ENCODE measurements at regions not wholly inside any gene's neighbourhood (a gene's known extent, or its start where the extent isn't known, plus 50 kb on each side); places are given as distances from the start of the nearest gene placed in this dataset.
A peak's percentile ranks its signal among the peaks of the same experiment; 100 is the strongest.
"Not testable (repeated sequence)": the region's sequence is repeated elsewhere in the genome, so short reads cannot be mapped to it uniquely, and the experiment has no call there.

- FAIRE-seq, result no peak
These were observed 679.2 kb downstream of the RPL10L start for GRCh38 chr14:45972416-45972815.

- no peak for FAIRE-seq
These were observed 681.0 kb downstream of the RPL10L start for GRCh38 chr14:45970621-45971020.

DNA sequence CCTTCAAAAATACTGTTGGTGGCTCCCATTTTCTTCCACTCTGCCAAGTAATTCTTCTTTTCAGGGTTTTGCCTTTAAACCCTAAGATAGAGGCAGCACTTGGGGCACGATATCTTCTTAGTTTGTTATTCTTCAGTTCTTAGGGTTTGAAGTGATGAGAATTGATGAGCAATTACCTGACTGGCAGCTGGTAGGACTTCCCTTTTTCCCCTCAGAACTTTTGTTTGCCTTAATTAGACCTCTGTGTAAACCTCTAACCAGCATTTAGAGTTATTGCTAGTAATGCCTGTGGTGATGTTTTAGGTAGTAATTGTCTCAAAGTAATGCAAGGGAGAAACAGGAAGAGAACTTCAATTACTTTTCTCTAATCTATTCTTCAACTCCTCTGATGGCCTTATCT lies 683.5 kb downstream of the RPL10L start:
- no peak for FAIRE-seq

DNA sequence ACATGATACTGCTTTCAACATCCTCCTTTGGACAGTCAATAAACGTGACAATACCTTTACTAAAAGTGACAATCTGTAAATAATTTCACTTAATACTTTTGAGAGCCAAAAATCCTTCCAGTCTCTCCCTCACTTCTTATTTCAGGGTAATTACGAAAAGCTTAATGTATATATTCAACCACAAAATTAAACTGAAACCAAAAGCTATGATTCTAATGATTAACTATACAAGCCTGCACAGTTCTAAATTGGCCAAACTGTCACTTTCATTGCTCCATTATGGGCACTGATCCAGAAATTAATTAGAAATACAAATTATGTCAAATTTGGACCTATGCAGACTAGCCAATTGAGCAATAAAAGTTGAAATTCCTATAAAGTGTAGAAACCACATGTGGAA lies 696.5 kb upstream of the MIS18BP1 start:
- no peak for FAIRE-seq

GRCh38 chr14:45947830-45948229 lies 694.8 kb upstream of the MIS18BP1 start:
- no peak for FAIRE-seq

DNA sequence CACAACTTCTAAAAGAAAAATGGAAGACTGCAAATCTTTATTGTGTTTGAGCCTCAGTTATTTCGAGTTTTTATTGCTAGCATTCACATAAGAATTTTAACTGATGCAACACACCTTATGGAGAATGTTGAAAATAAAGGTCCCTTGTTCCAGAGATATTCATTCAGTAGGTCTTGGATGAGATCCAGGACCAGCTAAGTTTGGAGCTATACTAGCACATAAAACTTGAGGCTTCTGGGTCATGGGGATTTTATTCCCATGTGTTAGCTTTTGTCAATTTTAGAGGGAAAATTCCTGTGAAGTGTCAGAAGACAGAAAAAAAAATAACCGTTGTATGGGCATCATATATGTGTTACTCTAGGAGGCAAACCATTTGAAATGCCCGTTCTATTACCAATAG lies 693.2 kb upstream of the MIS18BP1 start:
- FAIRE-seq, result no peak

GRCh38 chr14:45940318-45940717 lies 687.3 kb upstream of the MIS18BP1 start:
- no peak for FAIRE-seq

- FAIRE-seq, result no peak
These were observed 686.6 kb upstream of the MIS18BP1 start for GRCh38 chr14:45939572-45939971.

DNA sequence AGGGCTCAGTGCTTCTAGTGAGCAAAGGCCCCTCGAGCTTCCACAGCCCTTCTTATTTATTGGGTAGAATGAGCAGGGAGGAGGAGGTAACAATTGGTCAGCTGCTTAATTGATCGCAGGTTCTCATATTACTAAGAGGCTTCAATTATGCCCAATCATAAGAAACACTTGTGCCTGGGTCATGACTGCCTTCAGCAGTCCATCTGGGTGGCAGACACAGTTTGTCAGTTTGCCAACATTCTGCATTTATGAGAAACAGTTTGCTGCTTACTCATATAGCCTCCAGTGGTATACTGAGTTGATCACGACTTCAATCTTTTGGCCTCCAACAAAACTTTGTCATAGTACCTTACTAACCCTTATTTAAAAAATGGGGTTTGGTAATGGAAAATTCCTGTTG lies 667.0 kb upstream of the MIS18BP1 start:
- FAIRE-seq, result not testable (repeated sequence)

GRCh38 chr14:45916340-45916953 lies 663.4 kb upstream of the MIS18BP1 start:
- FAIRE-seq, result no peak

- no peak for FAIRE-seq
These were observed 654.8 kb upstream of the MIS18BP1 start for GRCh38 chr14:45907782-45908181.

DNA sequence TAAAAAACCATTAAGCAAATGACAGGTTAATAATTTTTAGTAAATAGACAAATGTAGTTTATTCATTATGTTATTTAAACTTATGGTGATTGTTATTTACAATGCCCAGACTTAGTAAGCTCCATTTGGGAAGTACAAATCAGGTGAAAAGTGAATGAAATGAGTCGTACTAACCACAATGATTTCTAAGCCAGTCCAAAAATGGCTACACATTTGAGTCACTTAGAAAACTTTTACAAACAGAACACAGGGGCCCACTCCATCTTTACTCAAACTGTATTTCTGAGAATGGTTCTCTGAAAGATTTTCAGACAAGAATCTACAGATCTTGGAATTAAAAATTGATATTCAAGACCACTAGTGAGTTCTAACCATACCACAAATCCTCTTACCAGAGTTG lies 653.3 kb upstream of the MIS18BP1 start:
- no peak for FAIRE-seq

- FAIRE-seq, result no peak
These were observed 652.7 kb upstream of the MIS18BP1 start for GRCh38 chr14:45905672-45906071.

DNA sequence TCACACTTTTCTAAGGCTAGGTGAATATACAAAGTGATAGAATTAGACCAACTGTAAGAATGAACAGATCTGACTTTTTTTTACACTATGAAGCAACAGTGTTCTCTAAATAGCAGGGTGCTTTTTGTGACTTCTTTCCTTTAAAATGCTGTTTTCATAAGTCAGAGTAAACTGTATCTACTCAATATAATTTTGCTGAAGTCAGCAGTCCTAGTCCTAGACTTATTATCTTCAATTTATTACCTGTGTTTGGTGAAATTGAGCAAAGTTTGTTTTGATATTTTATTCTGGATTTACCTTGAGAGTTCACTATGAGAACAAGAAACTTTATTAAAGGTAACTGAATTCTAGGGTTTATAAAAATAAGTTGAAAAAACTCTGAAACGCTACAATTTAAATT lies 651.3 kb upstream of the MIS18BP1 start:
- FAIRE-seq, result peak; percentile 69

DNA sequence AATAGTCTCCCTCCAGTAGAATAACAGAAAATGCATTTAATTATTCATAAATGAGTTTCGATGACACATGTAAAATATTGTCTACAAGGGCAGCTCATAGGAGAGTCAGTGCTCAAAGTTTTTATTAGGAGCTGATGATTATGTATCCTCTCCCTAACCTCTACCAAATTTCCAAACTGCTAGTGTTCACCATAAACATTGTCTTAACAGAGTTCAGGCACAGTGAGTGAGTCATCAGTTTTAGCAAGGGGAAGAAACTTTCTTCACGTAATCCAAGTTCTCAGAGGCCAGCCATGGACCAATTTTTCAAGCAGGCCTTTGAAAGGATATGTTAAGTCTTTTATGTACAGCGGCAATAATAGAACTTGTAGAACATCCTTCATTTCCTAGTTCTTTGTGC lies 649.2 kb upstream of the MIS18BP1 start:
- FAIRE-seq, result no peak

DNA sequence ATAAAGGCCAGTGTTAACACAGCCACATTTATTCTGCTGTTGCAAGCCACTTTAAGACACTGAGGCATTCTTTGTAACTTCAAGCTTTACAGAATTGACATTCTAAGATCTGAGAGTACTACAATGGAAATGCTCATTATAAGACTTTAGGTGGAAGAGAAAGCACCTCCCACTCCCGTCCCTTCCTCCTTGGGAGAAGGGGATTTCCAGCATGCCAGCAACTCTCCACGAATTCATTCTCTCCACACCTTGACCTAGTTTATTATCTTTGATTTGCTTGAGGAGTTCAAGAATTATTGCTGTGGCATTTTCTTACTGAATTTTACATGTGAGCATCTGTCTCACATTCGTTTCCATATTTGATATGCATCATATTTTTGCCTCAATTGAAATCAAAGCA lies 644.4 kb upstream of the MIS18BP1 start:
- FAIRE-seq, result no peak

GRCh38 chr14:45893127-45893526 lies 640.1 kb upstream of the MIS18BP1 start:
- no peak for FAIRE-seq

DNA sequence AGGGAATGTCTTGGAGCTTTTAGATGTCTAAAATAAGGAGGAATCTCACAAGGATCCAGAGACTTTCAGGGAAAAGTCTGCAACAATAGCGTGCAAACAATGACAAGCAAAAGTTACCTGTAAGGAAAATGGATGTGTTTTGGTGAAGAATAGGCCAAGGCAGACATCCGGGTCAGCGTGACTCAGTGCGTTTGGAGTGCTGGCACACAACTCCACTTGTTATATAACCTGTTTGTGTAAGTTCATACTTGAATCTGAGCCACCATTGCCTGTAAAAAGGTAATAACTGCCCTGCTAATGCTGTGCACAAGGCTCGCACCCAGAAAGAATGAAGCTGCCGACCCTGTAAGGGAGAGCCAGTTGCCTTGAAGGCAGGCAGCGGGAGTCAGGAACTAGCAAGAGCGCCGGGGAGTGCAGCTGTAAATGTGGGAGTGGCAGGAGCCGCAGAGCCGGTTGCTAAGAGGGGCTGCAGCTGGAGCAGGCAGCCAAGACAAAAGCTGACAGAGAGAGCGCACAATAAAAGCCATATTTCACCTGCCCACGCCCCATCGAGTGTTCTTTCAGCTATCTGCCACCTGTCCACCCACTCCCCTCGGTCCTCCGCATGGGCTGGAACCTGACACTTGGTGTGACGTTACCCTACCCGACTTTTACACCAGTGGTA lies 638.5 kb upstream of the MIS18BP1 start:
- no peak for FAIRE-seq

GRCh38 chr14:45888766-45889285 lies 635.8 kb upstream of the MIS18BP1 start:
- not testable (repeated sequence) for FAIRE-seq

DNA sequence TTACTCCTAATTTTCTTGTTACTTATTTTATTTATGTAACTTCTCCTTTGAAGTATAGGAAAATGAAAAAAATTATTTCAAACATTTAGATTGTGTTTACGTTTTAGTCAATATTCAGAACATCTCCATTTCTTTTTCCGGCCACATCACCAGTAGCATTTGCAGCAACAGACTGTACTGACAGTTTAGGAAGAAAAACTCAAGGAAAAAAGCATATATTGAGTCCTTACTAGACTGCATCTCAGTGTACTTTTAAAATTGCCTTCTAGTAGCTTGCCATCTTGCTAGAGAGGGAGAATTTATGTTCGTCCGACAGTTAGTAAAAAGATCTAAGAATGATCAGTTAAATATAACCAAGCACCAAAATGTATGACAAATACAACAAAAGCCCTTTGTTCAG lies 625.0 kb upstream of the MIS18BP1 start:
- FAIRE-seq, result no peak

DNA sequence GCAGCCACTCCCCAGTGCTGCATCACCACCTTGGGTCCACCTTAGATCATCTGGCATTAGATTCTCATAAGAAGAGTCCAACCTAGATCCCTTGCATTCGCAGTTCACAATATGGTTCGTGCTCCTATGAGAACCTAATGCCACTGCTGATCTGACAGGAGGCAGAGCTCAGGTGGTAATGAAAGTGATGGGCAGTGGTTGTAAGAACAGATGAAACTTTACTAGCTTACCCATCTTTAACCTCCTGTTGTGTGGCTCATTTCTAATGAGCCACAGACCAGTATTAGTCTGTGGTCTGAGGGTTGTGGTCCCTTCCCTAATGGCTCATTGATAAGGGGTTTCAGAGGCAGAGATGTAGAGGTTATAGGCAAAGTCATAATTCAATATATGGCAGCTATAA lies 615.9 kb upstream of the MIS18BP1 start:
- no peak for FAIRE-seq

- no peak for FAIRE-seq
These were observed 615.4 kb upstream of the MIS18BP1 start for GRCh38 chr14:45868377-45868776.

DNA sequence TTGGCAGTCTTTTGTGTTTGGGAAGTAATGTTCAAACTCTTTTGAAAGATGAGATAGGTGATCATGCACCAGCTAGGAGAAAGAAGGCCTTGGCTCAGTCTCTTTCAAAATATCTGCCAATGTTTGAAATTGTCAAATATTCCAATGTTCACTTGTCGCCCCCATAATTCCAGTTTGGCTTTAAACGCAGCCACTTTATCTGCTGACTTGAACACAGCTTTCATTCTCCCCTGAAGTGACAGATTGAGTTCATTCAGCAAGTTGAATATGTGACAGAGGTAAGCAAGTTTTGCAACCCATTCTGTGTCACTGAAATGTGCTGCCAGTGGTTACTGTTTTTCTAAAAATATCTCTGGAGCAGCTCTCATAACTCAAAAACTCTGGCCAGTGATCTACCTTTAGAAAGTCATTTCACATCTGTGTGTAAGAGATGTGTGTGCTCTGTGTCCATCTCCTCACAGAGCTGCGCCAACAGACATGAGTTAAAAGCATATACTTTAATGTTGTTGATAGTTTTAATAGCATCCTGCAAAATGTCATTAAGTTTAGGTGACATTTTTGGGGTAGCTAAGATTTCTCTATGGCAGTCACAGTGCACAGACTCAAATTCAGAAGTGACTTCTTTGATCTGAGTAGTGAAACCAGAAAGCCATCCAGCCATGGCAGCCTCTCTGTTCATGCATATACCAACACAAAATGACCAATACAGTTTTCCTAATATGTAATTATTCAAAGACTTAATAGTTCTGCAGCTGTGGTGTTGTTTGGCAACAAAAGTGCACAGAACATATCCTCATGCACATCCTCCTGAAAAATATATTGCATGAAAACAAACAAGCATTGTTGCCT lies 614.3 kb upstream of the MIS18BP1 start:
- no peak for FAIRE-seq

- peak; percentile 71 for FAIRE-seq
These were observed 585.6 kb upstream of the MIS18BP1 start for GRCh38 chr14:45838597-45838996.

Data from islet of Langerhans (tissue), 1 donor.